DOHH2 (cell line): ENCODE measurements at regions not wholly inside any gene's neighbourhood (a gene's known extent, or its start where the extent isn't known, plus 50 kb on each side); places are given as distances from the start of the nearest gene placed in this dataset.

Experiments
- CTCF ChIP-seq: fragments of 200-600 bp; sonication (generic); IDR thresholded peaks from one replicate; pipeline ENCODE4 v1.5.1; 2014; ENCODE audit warnings: antibody characterized with exemption, mild to moderate bottlenecking, low read depth, low read length; ENCODE audit not compliant: poor library complexity, severe bottlenecking
- EZH2phosphoT487 ChIP-seq: fragments of 200-600 bp; sonication (generic); IDR thresholded peaks from 2 replicates; pipeline ENCODE4 v1.6.1; 2017; ENCODE audit warnings: borderline replicate concordance, mild to moderate bottlenecking, antibody characterized with exemption, low read length, moderate library complexity, mixed read lengths

GRCh38 chr10:111921821-111922220 lies 261.7 kb downstream of the GPAM start:
- TF ChIP-seq CTCF = no peak
- no peak for TF ChIP-seq EZH2phosphoT487
